PC-3 (cell line): ENCODE measurements at regions not wholly inside any gene's neighbourhood (a gene's known extent, or its start where the extent isn't known, plus 50 kb on each side); places are given as distances from the start of the nearest gene placed in this dataset.

ENCODE experiments used
- ATAC-seq: fragments of 200-7000 bp; cut with Tn5 transposase; 2 replicates; pipeline ENCODE4 v1.9.1; 2020; ENCODE audit warnings: mild to moderate bottlenecking, moderate library complexity
- BruUV-seq: library from RNA; stranded (reverse); fragments of 400-500 nt; replicated peaks from 2 replicates; lab custom pipeline; 2021; lab: Mats Ljungman, UMichigan
- CTCF ChIA-PET: fragments of 300-600 bp; sonication (Branson Sonifier 250); formaldehyde crosslinking; loops from one replicate; lab custom pipeline; 2022; ENCODE audit warnings: antibody characterized with exemption; lab: Charles Lee
- POLR2A ChIA-PET: fragments of 300-600 bp; sonication (Branson Sonifier 250); formaldehyde crosslinking; loops from one replicate; lab custom pipeline; 2022; ENCODE audit warnings: antibody characterized with exemption; ENCODE audit not compliant: unreplicated experiment; lab: Charles Lee
- DNase-seq: peaks from one replicate; pipeline ENCODE4 v3.0.0-alpha.2; 2015
- H2AFZ ChIP-seq: fragments of 300-600 bp; sonication (generic); 2 replicates; pipeline ENCODE4 v1.6.0; 2016; ENCODE audit warnings: antibody characterized with exemption, low read length
- H3F3A ChIP-seq: fragments of 300-600 bp; sonication (generic); one replicate; pipeline ENCODE4 v1.6.0; 2017; ENCODE audit warnings: antibody characterized with exemption, low read length, control low read depth, mild to moderate bottlenecking; ENCODE audit not compliant: unreplicated experiment
- H3K27ac ChIP-seq: fragments of 300-600 bp; sonication (generic); 2 replicates; pipeline ENCODE4 v1.5.1; 2016; ENCODE audit warnings: mild to moderate bottlenecking, low read length
- H3K27me3 ChIP-seq: fragments of 300-600 bp; sonication (generic); 2 replicates; pipeline ENCODE4 v1.6.1; 2016; ENCODE audit warnings: low read length, mixed read lengths
- H3K36me3 ChIP-seq: fragments of 300-600 bp; sonication (generic); 2 replicates; pipeline ENCODE4 v1.6.1; 2016; ENCODE audit warnings: low read depth, mixed run types, low read length, mixed read lengths
- H3K4me1 ChIP-seq: fragments of 300-600 bp; sonication (generic); 2 replicates; pipeline ENCODE4 v1.5.1; 2016; ENCODE audit warnings: low read length; ENCODE audit not compliant: insufficient read depth
- H3K4me2 ChIP-seq: fragments of 300-600 bp; sonication (generic); 2 replicates; pipeline ENCODE4 v1.6.0; 2016; ENCODE audit warnings: low read length
- H3K4me3 ChIP-seq: fragments of 300-600 bp; sonication (generic); 2 replicates; pipeline ENCODE4 v1.5.1; 2016; ENCODE audit warnings: mild to moderate bottlenecking, low read length, mixed read lengths
- H3K79me2 ChIP-seq: fragments of 300-600 bp; sonication (generic); 2 replicates; pipeline ENCODE4 v1.6.1; 2017; ENCODE audit warnings: low read length, mixed read lengths
- H3K9ac ChIP-seq: fragments of 300-600 bp; sonication (generic); 2 replicates; pipeline ENCODE4 v1.6.0; 2016; ENCODE audit warnings: mild to moderate bottlenecking, low read length
- H3K9me2 ChIP-seq: fragments of 300-600 bp; sonication (generic); replicated peaks from 2 replicates; pipeline ENCODE4 v1.6.1; 2016; ENCODE audit warnings: mixed run types, low read length, mixed read lengths
- H3K9me3 ChIP-seq: fragments of 300-600 bp; sonication (generic); 2 replicates; pipeline ENCODE4 v1.6.1; 2016; ENCODE audit warnings: low read length, mixed read lengths
- H4K20me1 ChIP-seq: fragments of 300-600 bp; sonication (generic); 2 replicates; pipeline ENCODE4 v1.6.1; 2016; ENCODE audit warnings: low read length, mixed read lengths
- CTCF ChIP-seq: fragments of 300-600 bp; sonication (generic); conservative IDR thresholded peaks from 2 replicates; pipeline ENCODE4 v1.5.1; 2017; ENCODE audit warnings: antibody characterized with exemption, low read depth, mild to moderate bottlenecking, low read length
- EZH2 ChIP-seq: fragments of 300-600 bp; sonication (generic); IDR thresholded peaks from one replicate; pipeline ENCODE4 v1.6.1; 2017; ENCODE audit warnings: antibody characterized with exemption, mild to moderate bottlenecking, low read length; ENCODE audit not compliant: unreplicated experiment
- EZH2phosphoT487 ChIP-seq: fragments of 300-600 bp; sonication (generic); IDR thresholded peaks from 2 replicates; pipeline ENCODE4 v1.6.1; 2018; ENCODE audit warnings: mild to moderate bottlenecking, antibody characterized with exemption, low read length, borderline replicate concordance
- intact Hi-C: fragments of 100-400 bp; cut with micrococcal nuclease; formaldehyde crosslinking; loops from 2 replicates; pipeline ENCODE4 v1.9.0; 2023

- Histone ChIP-seq H3K27me3 (0 out of 2 replicates have a peak, but pooled peaks cover 3% of the 10 kb centered on the region), H3K4me1 (no peaks in the 10 kb centered on the region), H3K9ac (no peak overlapping the region), H3F3A (no peaks in the 10 kb centered on the region), H3K9me3 (no peaks in the 10 kb centered on the region), H3K27ac (no peak overlapping the region), H3K36me3 (no peaks in the 10 kb centered on the region), H3K9me2 (no peaks in the 10 kb centered on the region), H3K4me3 (no peak overlapping the region), H2AFZ (no peak overlapping the region), H3K79me2 (no peaks in the 10 kb centered on the region), H3K4me2 (no peak overlapping the region), H4K20me1 (no peaks in the 10 kb centered on the region)
- ChIA-PET POLR2A (interaction anchor here (0.6 kb wide), 1 partner anchor 21 kb away, joined by 3 read pairs; no protein-coding TSS in a partner anchor), CTCF (no interaction called here)
- intact Hi-C loops: no loop called here
- BruUV-seq: no TSS peak
- DNase-seq: no peak
- ATAC-seq: no peak
- TF ChIP-seq CTCF: no peak
- TF ChIP-seq EZH2: no peak
Observed at GRCh38 chr2:159855557-159856061, 57.6 kb upstream of the CD302 start.

- ChIA-PET POLR2A (interaction anchor here (0.6 kb wide), 1 partner anchor 22 kb away, joined by 3 read pairs; no protein-coding TSS in a partner anchor), CTCF (no interaction called here)
- Histone ChIP-seq H4K20me1 (no peaks in the 10 kb centered on the region), H3K4me3 (no peak overlapping the region), H3F3A (no peaks in the 10 kb centered on the region), H3K27ac (no peak overlapping the region), H3K79me2 (no peaks in the 10 kb centered on the region), H3K9ac (no peak overlapping the region), H2AFZ (no peak overlapping the region), H3K4me1 (no peaks in the 10 kb centered on the region), H3K27me3 (0 out of 2 replicates have a peak, but pooled peaks cover 3% of the 10 kb centered on the region), H3K9me2 (no peaks in the 10 kb centered on the region), H3K36me3 (no peaks in the 10 kb centered on the region), H3K9me3 (no peaks in the 10 kb centered on the region), H3K4me2 (no peak overlapping the region)
- intact Hi-C loops: no loop called here
- BruUV-seq: no TSS peak
- no peak for TF ChIP-seq EZH2
- no peak for TF ChIP-seq CTCF
- TF ChIP-seq EZH2phosphoT487: no peak
- ATAC-seq (no peak), DNase-seq (no peak)
Observed at GRCh38 chr2:159855143-159855542, 57.1 kb upstream of the CD302 start.

- BruUV-seq: no TSS peak
- Histone ChIP-seq H3K79me2 (no peaks in the 10 kb centered on the region), H3K4me1 (no peaks in the 10 kb centered on the region), H3K9me3 (no peaks in the 10 kb centered on the region), H3K4me2 (no peak overlapping the region), H3K9me2 (no peaks in the 10 kb centered on the region), H4K20me1 (no peaks in the 10 kb centered on the region), H3K36me3 (no peaks in the 10 kb centered on the region), H3K9ac (no peak overlapping the region), H3K27me3 (0 out of 2 replicates have a peak, but pooled peaks cover 3% of the 10 kb centered on the region), H3K27ac (no peak overlapping the region), H3F3A (no peaks in the 10 kb centered on the region), H3K4me3 (no peak overlapping the region), H2AFZ (no peak overlapping the region)
- no peak for ATAC-seq
- POLR2A ChIA-PET: no interaction called here
- no peak for TF ChIP-seq CTCF
- TF ChIP-seq EZH2phosphoT487: no peak
- no peak for TF ChIP-seq EZH2
- CTCF ChIA-PET: no interaction called here
- no peak for DNase-seq
- intact Hi-C loops: no loop called here
Observed at GRCh38 chr2:159854481-159854880, 56.5 kb upstream of the CD302 start.
